ENCODE measurements at regions not wholly inside any gene's neighbourhood (a gene's known extent, or its start where the extent isn't known, plus 50 kb on each side); places are given as distances from the start of the nearest gene placed in this dataset.

- Mint-ChIP-seq H3K9me3 (peaks cover 8 to 19% of the 10 kb centered on the region in 2 donors), H3K27me3 (ENCODE audit: low read depth) (no peaks in the 10 kb centered on the region), H3K36me3 (ENCODE audit: insufficient read depth in 2 of 2) (no peaks in the 10 kb centered on the region), H3K4me3 (no peak overlapping the region), H3K27ac (no peak overlapping the region), H3K4me1 (ENCODE audit: low read depth) (no peaks in the 10 kb centered on the region)
- ATAC-seq (replicated peaks in 1 of 2) (no peak), DNase-seq (no peak)
Measured at GRCh38 chr20:7540018-7540417, 400.2 kb downstream of the HAO1 start.

GRCh38 chr20:7540923-7541322 lies 399.3 kb downstream of the HAO1 start:
- H3K4me3 Mint-ChIP-seq = no peak overlapping the region
- H3K27me3 Mint-ChIP-seq (ENCODE audit: low read depth) = no peaks in the 10 kb centered on the region
- ATAC-seq (replicated peaks in 1 of 2) (no peak), DNase-seq (no peak)
- H3K4me1 Mint-ChIP-seq (ENCODE audit: low read depth) = no peaks in the 10 kb centered on the region
- H3K27ac Mint-ChIP-seq = no peak overlapping the region
- H3K36me3 Mint-ChIP-seq (ENCODE audit: insufficient read depth in 2 of 2) = no peaks in the 10 kb centered on the region
- peaks cover 8 to 19% of the 10 kb centered on the region in 2 donors for H3K9me3 Mint-ChIP-seq

- no peak overlapping the region for H3K4me3 Mint-ChIP-seq
- no peak for DNase-seq
- no peaks in the 10 kb centered on the region for H3K4me1 Mint-ChIP-seq (ENCODE audit: low read depth)
- H3K36me3 Mint-ChIP-seq (ENCODE audit: insufficient read depth in 2 of 2) = no peaks in the 10 kb centered on the region
- H3K9me3 Mint-ChIP-seq = peaks cover 0 to 2% of the 10 kb centered on the region in 2 donors
- no peaks in the 10 kb centered on the region for H3K27me3 Mint-ChIP-seq (ENCODE audit: low read depth)
- ATAC-seq (replicated peaks in 1 of 2) = no peak
- H3K27ac Mint-ChIP-seq = no peak overlapping the region
Measured at GRCh38 chr20:7571101-7571500, 369.2 kb downstream of the HAO1 start.

GRCh38 chr20:7571521-7572055 lies 368.7 kb downstream of the HAO1 start:
- Mint-ChIP-seq H3K36me3 (ENCODE audit: insufficient read depth in 2 of 2) (no peaks in the 10 kb centered on the region), H3K4me1 (ENCODE audit: low read depth) (no peaks in the 10 kb centered on the region), H3K27ac (no peak overlapping the region), H3K4me3 (no peak overlapping the region), H3K27me3 (ENCODE audit: low read depth) (no peaks in the 10 kb centered on the region), H3K9me3 (peaks cover 0 to 3% of the 10 kb centered on the region in 2 donors)
- ATAC-seq (replicated peaks in 1 of 2) (no peak), DNase-seq (no peak)

GRCh38 chr20:7579888-7580287 lies 360.4 kb downstream of the HAO1 start:
- no peaks in the 10 kb centered on the region for H3K36me3 Mint-ChIP-seq (ENCODE audit: insufficient read depth in 2 of 2)
- H3K4me1 Mint-ChIP-seq (ENCODE audit: low read depth) = no peaks in the 10 kb centered on the region
- no peak overlapping the region for H3K27ac Mint-ChIP-seq
- H3K27me3 Mint-ChIP-seq (ENCODE audit: low read depth) = no peaks in the 10 kb centered on the region
- no peak for ATAC-seq (replicated peaks in 1 of 2)
- H3K4me3 Mint-ChIP-seq = no peak overlapping the region
- H3K9me3 Mint-ChIP-seq = peaks cover 4 to 7% of the 10 kb centered on the region in 2 donors
- no peak for DNase-seq

- H3K9me3 Mint-ChIP-seq = peaks cover 2 to 4% of the 10 kb centered on the region in 2 donors
- no peaks in the 10 kb centered on the region for H3K4me1 Mint-ChIP-seq (ENCODE audit: low read depth)
- H3K36me3 Mint-ChIP-seq (ENCODE audit: insufficient read depth in 2 of 2) = no peaks in the 10 kb centered on the region
- H3K27me3 Mint-ChIP-seq (ENCODE audit: low read depth) = no peaks in the 10 kb centered on the region
- ATAC-seq (replicated peaks in 1 of 2) = no peak
- H3K27ac Mint-ChIP-seq = no peak overlapping the region
- H3K4me3 Mint-ChIP-seq = no peak overlapping the region
- DNase-seq = no peak
Measured at GRCh38 chr20:7585126-7585679, 355.1 kb downstream of the HAO1 start.

GRCh38 chr20:7586481-7586880 lies 353.8 kb downstream of the HAO1 start:
- H3K36me3 Mint-ChIP-seq (ENCODE audit: insufficient read depth in 2 of 2) = no peaks in the 10 kb centered on the region
- no peaks in the 10 kb centered on the region for H3K27me3 Mint-ChIP-seq (ENCODE audit: low read depth)
- H3K9me3 Mint-ChIP-seq = peaks cover 2 to 4% of the 10 kb centered on the region in 2 donors
- ATAC-seq (replicated peaks in 1 of 2) (no peak), DNase-seq (no peak)
- H3K4me1 Mint-ChIP-seq (ENCODE audit: low read depth) = no peaks in the 10 kb centered on the region
- no peak overlapping the region for H3K27ac Mint-ChIP-seq
- no peak overlapping the region for H3K4me3 Mint-ChIP-seq

GRCh38 chr20:7589164-7589563 lies 351.1 kb downstream of the HAO1 start:
- no peak overlapping the region for H3K4me3 Mint-ChIP-seq
- no peaks in the 10 kb centered on the region for H3K36me3 Mint-ChIP-seq (ENCODE audit: insufficient read depth in 2 of 2)
- DNase-seq = no peak
- H3K27me3 Mint-ChIP-seq (ENCODE audit: low read depth) = no peaks in the 10 kb centered on the region
- ATAC-seq (replicated peaks in 1 of 2) = no peak
- peaks cover 4% of the 10 kb centered on the region in 2 donors for H3K9me3 Mint-ChIP-seq
- no peaks in the 10 kb centered on the region for H3K4me1 Mint-ChIP-seq (ENCODE audit: low read depth)
- no peak overlapping the region for H3K27ac Mint-ChIP-seq

- peaks cover 4 to 5% of the 10 kb centered on the region in 2 donors for H3K9me3 Mint-ChIP-seq
- no peaks in the 10 kb centered on the region for H3K27me3 Mint-ChIP-seq (ENCODE audit: low read depth)
- no peak for DNase-seq
- H3K4me1 Mint-ChIP-seq (ENCODE audit: low read depth) = no peaks in the 10 kb centered on the region
- H3K36me3 Mint-ChIP-seq (ENCODE audit: insufficient read depth in 2 of 2) = no peaks in the 10 kb centered on the region
- no peak for ATAC-seq (replicated peaks in 1 of 2)
- H3K4me3 Mint-ChIP-seq = no peak overlapping the region
- no peak overlapping the region for H3K27ac Mint-ChIP-seq
Measured at GRCh38 chr20:7596541-7596940, 343.7 kb downstream of the HAO1 start.

- H3K9me3 Mint-ChIP-seq = peaks cover 6 to 8% of the 10 kb centered on the region in 2 donors
- no peak overlapping the region for H3K27ac Mint-ChIP-seq
- no peak overlapping the region for H3K4me3 Mint-ChIP-seq
- H3K27me3 Mint-ChIP-seq (ENCODE audit: low read depth) = no peaks in the 10 kb centered on the region
- no peaks in the 10 kb centered on the region for H3K4me1 Mint-ChIP-seq (ENCODE audit: low read depth)
- no peak for DNase-seq
- H3K36me3 Mint-ChIP-seq (ENCODE audit: insufficient read depth in 2 of 2) = no peaks in the 10 kb centered on the region
- ATAC-seq (replicated peaks in 1 of 2) = no peak
Measured at GRCh38 chr20:7601431-7601830, 338.8 kb downstream of the HAO1 start.

- Mint-ChIP-seq H3K27ac (no peak overlapping the region), H3K27me3 (ENCODE audit: low read depth) (no peaks in the 10 kb centered on the region), H3K4me1 (ENCODE audit: low read depth) (no peaks in the 10 kb centered on the region), H3K9me3 (peaks cover 7% of the 10 kb centered on the region in 2 donors), H3K4me3 (no peak overlapping the region), H3K36me3 (ENCODE audit: insufficient read depth in 2 of 2) (no peaks in the 10 kb centered on the region)
- DNase-seq (no peak), ATAC-seq (replicated peaks in 1 of 2) (no peak)
Measured at GRCh38 chr20:7606941-7607340, 333.3 kb downstream of the HAO1 start.

GRCh38 chr20:7608250-7608649 lies 332.0 kb downstream of the HAO1 start:
- H3K4me3 Mint-ChIP-seq = no peak overlapping the region
- H3K27me3 Mint-ChIP-seq (ENCODE audit: low read depth) = no peaks in the 10 kb centered on the region
- no peak overlapping the region for H3K27ac Mint-ChIP-seq
- no peaks in the 10 kb centered on the region for H3K4me1 Mint-ChIP-seq (ENCODE audit: low read depth)
- no peak for ATAC-seq (replicated peaks in 1 of 2)
- peaks cover 5 to 7% of the 10 kb centered on the region in 2 donors for H3K9me3 Mint-ChIP-seq
- no peak for DNase-seq
- no peaks in the 10 kb centered on the region for H3K36me3 Mint-ChIP-seq (ENCODE audit: insufficient read depth in 2 of 2)

GRCh38 chr20:7609251-7609650 lies 331.0 kb downstream of the HAO1 start:
- Mint-ChIP-seq H3K4me1 (ENCODE audit: low read depth) (no peaks in the 10 kb centered on the region), H3K9me3 (peaks cover 3 to 7% of the 10 kb centered on the region in 2 donors), H3K27me3 (ENCODE audit: low read depth) (no peaks in the 10 kb centered on the region), H3K27ac (no peak overlapping the region), H3K4me3 (no peak overlapping the region), H3K36me3 (ENCODE audit: insufficient read depth in 2 of 2) (no peaks in the 10 kb centered on the region)
- DNase-seq (no peak), ATAC-seq (replicated peaks in 1 of 2) (no peak)

GRCh38 chr20:7610681-7611080 lies 329.6 kb downstream of the HAO1 start:
- no peak overlapping the region for H3K4me3 Mint-ChIP-seq
- no peaks in the 10 kb centered on the region for H3K36me3 Mint-ChIP-seq (ENCODE audit: insufficient read depth in 2 of 2)
- ATAC-seq (replicated peaks in 1 of 2) = no peak
- H3K9me3 Mint-ChIP-seq = peaks cover 3 to 4% of the 10 kb centered on the region in 2 donors
- no peaks in the 10 kb centered on the region for H3K27me3 Mint-ChIP-seq (ENCODE audit: low read depth)
- DNase-seq = no peak
- H3K27ac Mint-ChIP-seq = no peak overlapping the region
- no peaks in the 10 kb centered on the region for H3K4me1 Mint-ChIP-seq (ENCODE audit: low read depth)

All from activated T-cell treated with anti-CD3 and anti-CD28 coated beads, Interleukin-2, amount 50 U/mL, for 72 hours (primary cell).